Heart left ventricle (tissue), 16 donors: ENCODE measurements at regions not wholly inside any gene's neighbourhood (a gene's known extent, or its start where the extent isn't known, plus 50 kb on each side); places are given as distances from the start of the nearest gene placed in this dataset.

Source experiments
- ATAC-seq, 4 donors: fragments of 200-7000 bp; cut with Tn5 transposase; one replicate each; pipeline ENCODE4 v1.9.1; 2020 to 2022; ENCODE audit warnings: moderate library complexity in 4 of 4, mild to moderate bottlenecking in 3 of 4, moderate number of reproducible peaks in 1 of 4
- DNase-seq, 5 donors: peaks; one replicate each; pipeline ENCODE4 v3.0.0-alpha.2; 2020
- H3K27ac ChIP-seq, 12 donors: fragments of 200-600 bp; sonication (generic) in 4 of 12; one replicate each; pipeline versions ENCODE4 v1.5.0 to v1.8.0; 2016 to 2022; ENCODE audit warnings: mild to moderate bottlenecking in 2 of 12
- H3K27me3 ChIP-seq, 9 donors: fragments of 200-600 bp; sonication (generic) in 2 of 9; one replicate each; pipeline versions ENCODE4 v1.5.1 to v1.8.0; 2016 to 2022; ENCODE audit warnings: mild to moderate bottlenecking in 3 of 9
- H3K36me3 ChIP-seq, 9 donors: fragments of 200-600 bp; sonication (generic) in 2 of 9; one replicate each; pipeline versions ENCODE4 v1.5.0 to v1.8.0; 2018 to 2022; ENCODE audit warnings: mild to moderate bottlenecking in 2 of 9
- H3K4me1 ChIP-seq, 12 donors: fragments of 200-600 bp; sonication (generic) in 4 of 12; one replicate each; pipeline versions ENCODE4 v1.5.0 to v1.8.0; 2016 to 2022; ENCODE audit warnings: mild to moderate bottlenecking in 3 of 12
- H3K4me3 ChIP-seq, 12 donors: fragments of 200-600 bp; sonication (generic) in 4 of 12; one replicate each; pipeline versions ENCODE4 v1.5.0 to v1.8.0; 2017 to 2022; ENCODE audit warnings: mild to moderate bottlenecking in 9 of 12, moderate library complexity in 4 of 12
- H3K9me3 ChIP-seq, 12 donors: fragments of 200-600 bp; sonication (generic) in 4 of 12; one replicate each; pipeline versions ENCODE4 v1.5.0 to v1.8.0; 2016 to 2022; ENCODE audit warnings: mild to moderate bottlenecking in 1 of 12
- CTCF ChIP-seq, 12 donors: fragments of 200-600 bp; sonication (generic) in 4 of 12; IDR thresholded peaks; one replicate each; pipeline versions ENCODE4 v1.5.0 to v1.8.0; 2018 to 2022; ENCODE audit warnings: antibody characterized with exemption in 12 of 12, mild to moderate bottlenecking in 5 of 12
- POLR2A ChIP-seq, 2 donors: fragments of 450-650 bp; IDR thresholded peaks; one replicate each; pipeline ENCODE4 v1.6.1; 2017; ENCODE audit warnings: antibody characterized with exemption in 2 of 2, mild to moderate bottlenecking in 2 of 2, moderate library complexity in 2 of 2
- WGBS, 4 donors: extraction: QIAGEN DNeasy Blood & Tissue Kit in 2 of 4; methylation state at CpG; one replicate each; pipeline versions ENCODE4 v1.1.5 to v1.1.7; 2013 to 2018; 5-methylcytosine and 5-hydroxymethylcytosine counted together
- intact Hi-C, 10 donors: fragments of 100-400 bp; cut with DNase I; formaldehyde crosslinking; loops; one replicate each; pipeline versions ENCODE4 v1.11.1 to v1.14.2; 2022
- donor health status: ischemic (EF 13 %, LVEDD 7.1; RV severe dilation, severe dysfunction).
- donor health status: healthy with polysubstance abuse.
- donor health status: DM: no; HTN: yes; CAD: no.
- donor health status: DM: no; HTN: no; CAD: no.
- donor health status: ischemic (EF 25% LVEDD 6.9; RV normal size, moderate dysfunction).
- donor health status: ischemic (EF 25% LVEDD 5.7; RV mildly dilated, moderate dysfunction).
- donor health status: healthy.
- donor health status: DM: yes; HTN: yes; CAD: no.
- donor health status: ischemic (EF 35%, LVEDD 5.7; RV mildly dilated, moderate dysfunction).
- donor health status: nonischemic (EF 11% LVEDD 7.7; RV severe dilation, severe dysfunction).
- donor health status: DM: yes; HTN: yes; CAD: no.
- donor health status: PGD.
- donor health status: ischemic (EF 29% LVEDD 5.4; RV normal size, mild dysfunction).
- donor health status: nonischemic (EF 23%, LVEDD 6.1; RV moderate dilation, normal function).

GRCh38 chr20:56724241-56724757, 95.2 kb downstream of the TFAP2C start:
- H3K9me3 ChIP-seq, result no peaks in the 10 kb centered on the region
- ATAC-seq (no peak), DNase-seq (no peak)
- no peaks in the 10 kb centered on the region for H3K36me3 ChIP-seq
- WGBS, 4 donors, result 51 to 52% (median 51%) methylated on average over 5 of the region's 5 CpGs
- no peaks in the 10 kb centered on the region for H3K4me1 ChIP-seq
- no peak overlapping the region for H3K4me3 ChIP-seq
- H3K27me3 ChIP-seq, result peaks cover 0 to 5% (median 0%) of the 10 kb centered on the region in 9 donors
- TF ChIP-seq POLR2A (IDR thresholded peaks at IDR 0.05) (no peak), CTCF (IDR thresholded peaks at IDR 0.05) (no peak)
- H3K27ac ChIP-seq, result no peak overlapping the region
- intact Hi-C loops, result no loop called here

- no peak for TF ChIP-seq CTCF (IDR thresholded peaks at IDR 0.05)
- no peak for TF ChIP-seq POLR2A (IDR thresholded peaks at IDR 0.05)
- no peaks in the 10 kb centered on the region for H3K4me1 ChIP-seq
- H3K36me3 ChIP-seq, result no peaks in the 10 kb centered on the region
- intact Hi-C loops, result no loop called here
- no peaks in the 10 kb centered on the region for H3K9me3 ChIP-seq
- no peak overlapping the region for H3K27ac ChIP-seq
- WGBS, 4 donors, result 83 to 90% (median 84%) methylated on average over 8 of the region's 8 CpGs
- DNase-seq (no peak), ATAC-seq (no peak)
- no peak overlapping the region for H3K4me3 ChIP-seq
- H3K27me3 ChIP-seq, result peaks cover 0 to 32% (median 5%) of the 10 kb centered on the region in 9 donors
These were observed 100.9 kb downstream of the TFAP2C start for GRCh38 chr20:56730003-56730402.

GRCh38 chr20:56730996-56731395, 101.9 kb downstream of the TFAP2C start:
- Histone ChIP-seq H3K27me3 (peaks cover 0 to 36% (median 9%) of the 10 kb centered on the region in 9 donors), H3K27ac (no peak overlapping the region), H3K36me3 (no peaks in the 10 kb centered on the region), H3K4me1 (no peaks in the 10 kb centered on the region), H3K9me3 (no peaks in the 10 kb centered on the region), H3K4me3 (no peak overlapping the region)
- WGBS, 4 donors, result 45 to 67% (median 55%) methylated on average over 4 to 7 of the region's 7 CpGs
- TF ChIP-seq POLR2A (IDR thresholded peaks at IDR 0.05), result no peak
- TF ChIP-seq CTCF (IDR thresholded peaks at IDR 0.05), result no peak
- ATAC-seq (no peak), DNase-seq (no peak)
- intact Hi-C loops, result no loop called here

GRCh38 chr20:56731476-56731875, 102.4 kb downstream of the TFAP2C start:
- no peaks in the 10 kb centered on the region for H3K4me1 ChIP-seq
- H3K27ac ChIP-seq, result no peak overlapping the region
- DNase-seq, result no peak
- H3K9me3 ChIP-seq, result no peaks in the 10 kb centered on the region
- H3K27me3 ChIP-seq, result peaks cover 0 to 41% (median 14%) of the 10 kb centered on the region in 9 donors
- no peak for ATAC-seq
- no peak overlapping the region for H3K4me3 ChIP-seq
- TF ChIP-seq POLR2A (IDR thresholded peaks at IDR 0.05) (no peak), CTCF (IDR thresholded peaks at IDR 0.05) (no peak)
- intact Hi-C loops, result no loop called here
- H3K36me3 ChIP-seq, result no peaks in the 10 kb centered on the region
- WGBS, 4 donors, result 85 to 89% (median 88%) methylated on average over 4 of the region's 4 CpGs
